SJSA1 (cell line): ENCODE measurements at regions not wholly inside any gene's neighbourhood (a gene's known extent, or its start where the extent isn't known, plus 50 kb on each side); places are given as distances from the start of the nearest gene placed in this dataset.

Experiments used
- DNase-seq, 2 experiments: peaks; one replicate each; pipeline ENCODE4 v3.0.0-alpha.2; 2015 to 2020; ENCODE audit warnings: low spot score in 2 of 2, low read depth in 1 of 2
- H3K27ac ChIP-seq: fragments of 250-450 bp; sonication (Bioruptor Pico); 2 replicates; pipeline ENCODE4 v1.5.1; 2020; ENCODE audit warnings: mild to moderate bottlenecking, moderate library complexity
- H3K27me3 ChIP-seq: fragments of 250-450 bp; sonication (Bioruptor Pico); replicated peaks from 2 replicates; pipeline ENCODE4 v1.5.1; 2020; ENCODE audit warnings: mild to moderate bottlenecking, moderate library complexity
- H3K36me3 ChIP-seq: fragments of 250-450 bp; sonication (Bioruptor Pico); 2 replicates; pipeline ENCODE4 v1.5.1; 2020; ENCODE audit warnings: mild to moderate bottlenecking
- H3K4me1 ChIP-seq: fragments of 250-450 bp; sonication (Bioruptor Pico); replicated peaks from 2 replicates; pipeline ENCODE4 v1.6.1; 2021; ENCODE audit warnings: mild to moderate bottlenecking
- H3K4me3 ChIP-seq: fragments of 250-450 bp; sonication (Bioruptor Pico); 2 replicates; pipeline ENCODE4 v1.5.1; 2020; ENCODE audit warnings: mild to moderate bottlenecking
- H3K9me3 ChIP-seq: fragments of 250-450 bp; sonication (Bioruptor Pico); replicated peaks from 2 replicates; pipeline ENCODE4 v1.5.1; 2020; ENCODE audit warnings: mild to moderate bottlenecking

GRCh38 chr3:137249311-137249940, 291.6 kb downstream of the IL20RB start:
- no peaks in the 10 kb centered on the region for H3K27me3 ChIP-seq
- no peak overlapping the region for H3K4me3 ChIP-seq
- no peaks in the 10 kb centered on the region for H3K36me3 ChIP-seq
- H3K9me3 ChIP-seq, result no peaks in the 10 kb centered on the region
- no peak overlapping the region for H3K27ac ChIP-seq
- no peak for DNase-seq
- H3K4me1 ChIP-seq, result no peaks in the 10 kb centered on the region

GRCh38 chr3:137259089-137259488, 301.3 kb downstream of the IL20RB start:
- no peaks in the 10 kb centered on the region for H3K27me3 ChIP-seq
- H3K4me3 ChIP-seq, result no peak overlapping the region
- no peak for DNase-seq
- no peak overlapping the region for H3K27ac ChIP-seq
- H3K9me3 ChIP-seq, result no peaks in the 10 kb centered on the region
- H3K4me1 ChIP-seq, result no peaks in the 10 kb centered on the region
- no peaks in the 10 kb centered on the region for H3K36me3 ChIP-seq

GRCh38 chr3:137259701-137260100, 301.9 kb downstream of the IL20RB start:
- Histone ChIP-seq H3K9me3 (no peaks in the 10 kb centered on the region), H3K4me3 (no peak overlapping the region), H3K4me1 (no peaks in the 10 kb centered on the region), H3K36me3 (no peaks in the 10 kb centered on the region), H3K27ac (no peak overlapping the region), H3K27me3 (no peaks in the 10 kb centered on the region)
- no peak for DNase-seq

GRCh38 chr3:137264071-137264820, 306.5 kb downstream of the IL20RB start:
- Histone ChIP-seq H3K9me3 (no peaks in the 10 kb centered on the region), H3K36me3 (no peaks in the 10 kb centered on the region), H3K4me1 (no peaks in the 10 kb centered on the region), H3K27ac (no peak overlapping the region), H3K4me3 (no peak overlapping the region), H3K27me3 (0 out of 2 replicates have a peak, but pooled peaks cover 2% of the 10 kb centered on the region)
- DNase-seq, result no peak

- Histone ChIP-seq H3K4me3 (no peak overlapping the region), H3K27ac (no peak overlapping the region), H3K27me3 (0 out of 2 replicates have a peak, but pooled peaks cover 2% of the 10 kb centered on the region), H3K9me3 (no peaks in the 10 kb centered on the region), H3K4me1 (no peaks in the 10 kb centered on the region), H3K36me3 (no peaks in the 10 kb centered on the region)
- DNase-seq, result no peak
Observed at GRCh38 chr3:137264843-137265330, 307.1 kb downstream of the IL20RB start.

GRCh38 chr3:137282871-137283270, 325.1 kb downstream of the IL20RB start:
- DNase-seq, result no peak
- Histone ChIP-seq H3K27me3 (0 out of 2 replicates have a peak, but pooled peaks cover 4% of the 10 kb centered on the region), H3K27ac (no peak overlapping the region), H3K4me3 (no peak overlapping the region), H3K9me3 (no peaks in the 10 kb centered on the region), H3K4me1 (no peaks in the 10 kb centered on the region), H3K36me3 (no peaks in the 10 kb centered on the region)

DNA sequence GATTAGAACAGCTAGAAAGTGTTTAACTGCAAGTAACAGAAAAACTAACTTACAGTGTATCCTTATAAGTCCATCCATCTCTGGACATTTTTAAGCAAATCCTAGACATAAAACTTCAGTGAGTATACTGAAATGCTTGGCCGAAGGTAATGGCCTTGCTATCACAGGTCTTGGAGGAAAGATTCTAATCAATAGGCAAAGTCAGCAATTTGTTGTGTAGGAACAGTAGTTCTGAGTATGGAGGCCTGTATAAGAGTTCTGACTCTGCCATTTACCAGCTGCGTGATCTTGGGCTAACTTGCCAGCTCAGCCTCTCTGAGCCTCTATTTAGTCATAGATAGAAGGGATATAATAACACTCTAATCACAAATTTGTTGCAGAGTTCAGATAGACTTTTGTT, 328.1 kb downstream of the IL20RB start:
- no peak for DNase-seq
- no peaks in the 10 kb centered on the region for H3K9me3 ChIP-seq
- H3K27ac ChIP-seq, result no peak overlapping the region
- no peak overlapping the region for H3K4me3 ChIP-seq
- H3K27me3 ChIP-seq, result 0 out of 2 replicates have a peak, but pooled peaks cover 4% of the 10 kb centered on the region
- no peaks in the 10 kb centered on the region for H3K4me1 ChIP-seq
- H3K36me3 ChIP-seq, result no peaks in the 10 kb centered on the region

GRCh38 chr3:137293086-137293485, 335.3 kb downstream of the IL20RB start:
- H3K36me3 ChIP-seq, result no peaks in the 10 kb centered on the region
- no peaks in the 10 kb centered on the region for H3K4me1 ChIP-seq
- no peaks in the 10 kb centered on the region for H3K27me3 ChIP-seq
- no peak overlapping the region for H3K27ac ChIP-seq
- no peaks in the 10 kb centered on the region for H3K9me3 ChIP-seq
- no peak for DNase-seq
- no peak overlapping the region for H3K4me3 ChIP-seq

DNA sequence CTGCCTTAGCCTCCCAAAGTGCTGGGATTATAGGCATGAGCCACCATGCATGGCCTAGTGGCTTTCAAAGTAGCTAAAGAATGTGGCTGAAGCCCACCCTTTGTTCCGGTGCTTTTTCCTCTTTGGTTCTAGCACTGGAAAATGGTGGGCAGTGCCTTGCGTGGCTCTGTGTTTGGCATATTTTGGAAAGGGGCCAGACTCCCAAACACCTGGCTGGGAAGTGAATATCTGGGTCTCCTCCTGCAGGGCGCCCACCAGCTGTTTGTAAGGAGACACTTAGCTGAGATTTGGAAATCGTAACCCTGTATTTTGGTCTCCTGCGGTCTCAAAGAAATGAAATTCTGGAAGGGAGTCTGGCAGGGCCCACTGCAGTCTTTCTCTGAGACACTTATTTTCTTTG, 336.4 kb downstream of the IL20RB start:
- H3K4me1 ChIP-seq, result no peaks in the 10 kb centered on the region
- no peaks in the 10 kb centered on the region for H3K9me3 ChIP-seq

DNA sequence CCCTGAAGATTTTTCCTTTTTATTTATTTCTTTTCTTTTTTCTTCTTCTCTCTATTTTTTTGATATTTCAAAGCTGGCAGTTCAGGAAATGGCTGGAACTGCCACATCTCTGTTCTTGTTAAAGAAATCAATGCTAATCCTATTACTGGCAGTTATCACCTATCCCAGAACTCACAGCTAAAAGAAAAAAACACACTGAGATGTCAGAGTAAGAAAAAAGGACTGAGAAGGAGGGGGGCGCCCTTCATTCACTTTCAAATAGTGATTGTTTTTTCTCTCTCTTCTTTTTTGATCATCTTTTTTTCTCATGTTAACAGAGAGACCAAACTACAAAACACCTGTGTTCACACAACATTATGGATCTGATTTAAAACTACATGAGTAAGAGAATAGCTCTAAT, 337.1 kb downstream of the IL20RB start:
- Histone ChIP-seq H3K27ac (no peak overlapping the region), H3K4me3 (no peak overlapping the region), H3K36me3 (no peaks in the 10 kb centered on the region), H3K9me3 (no peaks in the 10 kb centered on the region), H3K4me1 (no peaks in the 10 kb centered on the region), H3K27me3 (no peaks in the 10 kb centered on the region)
- DNase-seq, result no peak

More for the DNA sequence above, 336.4 kb downstream of the IL20RB start:
- Histone ChIP-seq H3K36me3 (no peaks in the 10 kb centered on the region), H3K27me3 (no peaks in the 10 kb centered on the region), H3K27ac (no peak overlapping the region), H3K4me3 (no peak overlapping the region)
- no peak for DNase-seq

DNA sequence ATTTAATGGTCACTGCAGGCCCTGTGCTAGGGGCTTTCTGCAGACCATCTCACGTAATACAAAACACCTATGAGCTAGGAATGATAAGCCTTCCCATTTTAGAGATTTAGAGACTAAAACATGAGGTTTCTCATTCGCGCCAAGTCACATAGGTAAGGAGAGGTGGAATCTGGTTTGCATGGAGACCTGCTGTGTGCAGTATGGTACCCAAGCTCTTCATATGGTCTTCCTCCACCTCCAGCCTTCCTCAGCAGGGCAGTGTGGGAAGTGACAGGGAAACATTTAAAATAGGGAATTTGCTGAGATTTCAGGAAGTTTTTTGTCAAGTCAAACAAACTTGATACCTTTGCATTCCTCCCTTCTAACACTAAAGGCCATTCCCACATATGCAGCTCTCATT, 337.6 kb downstream of the IL20RB start:
- no peaks in the 10 kb centered on the region for H3K4me1 ChIP-seq
- no peak overlapping the region for H3K4me3 ChIP-seq
- H3K27me3 ChIP-seq, result no peaks in the 10 kb centered on the region

DNA sequence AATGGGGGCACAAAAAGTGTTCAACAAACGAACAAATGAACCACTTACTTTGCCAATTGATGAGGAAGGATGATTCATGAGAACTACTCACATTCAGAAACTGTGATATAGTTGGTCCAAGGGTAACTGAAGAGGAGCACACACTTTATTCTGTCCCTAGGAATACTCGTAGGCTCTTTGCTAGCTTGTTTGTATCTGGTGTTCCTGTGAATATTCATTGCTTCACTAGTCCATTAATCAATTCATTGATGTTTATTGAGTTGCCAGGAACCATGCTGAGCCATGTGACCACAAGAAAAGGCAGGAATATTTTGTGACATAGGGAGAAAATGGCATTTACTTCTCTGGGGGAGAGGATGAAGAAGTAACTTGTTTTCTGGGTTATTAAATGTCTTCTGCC, 338.3 kb downstream of the IL20RB start:
- no peaks in the 10 kb centered on the region for H3K9me3 ChIP-seq
- H3K27ac ChIP-seq, result no peak overlapping the region
- H3K4me3 ChIP-seq, result no peak overlapping the region
- no peaks in the 10 kb centered on the region for H3K36me3 ChIP-seq
- no peaks in the 10 kb centered on the region for H3K4me1 ChIP-seq
- no peaks in the 10 kb centered on the region for H3K27me3 ChIP-seq
- no peak for DNase-seq

More for the DNA sequence above, 337.6 kb downstream of the IL20RB start:
- no peak overlapping the region for H3K27ac ChIP-seq
- no peak for DNase-seq
- H3K36me3 ChIP-seq, result no peaks in the 10 kb centered on the region
- no peaks in the 10 kb centered on the region for H3K9me3 ChIP-seq

DNA sequence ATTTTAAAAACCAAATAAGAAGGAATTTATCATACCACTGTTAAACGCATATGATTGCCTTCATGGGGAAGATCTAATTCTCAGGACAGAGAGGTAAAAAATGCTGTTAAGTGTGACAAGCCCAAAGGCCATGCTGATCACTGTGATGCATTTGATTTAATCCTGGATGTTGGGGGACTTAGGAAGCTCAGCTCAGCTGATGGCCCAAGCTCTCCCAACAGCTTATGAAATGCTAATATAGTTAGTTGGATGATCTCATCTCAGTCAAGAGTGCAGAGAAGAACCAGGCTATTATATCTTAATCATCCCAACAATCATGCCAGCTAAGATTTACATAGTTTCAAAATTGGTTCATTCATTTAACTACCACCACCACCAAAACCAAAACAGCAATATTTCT, 340.0 kb downstream of the IL20RB start:
- Histone ChIP-seq H3K27ac (no peak overlapping the region), H3K4me3 (no peak overlapping the region), H3K4me1 (no peaks in the 10 kb centered on the region), H3K27me3 (no peaks in the 10 kb centered on the region), H3K36me3 (no peaks in the 10 kb centered on the region), H3K9me3 (no peaks in the 10 kb centered on the region)
- no peak for DNase-seq

DNA sequence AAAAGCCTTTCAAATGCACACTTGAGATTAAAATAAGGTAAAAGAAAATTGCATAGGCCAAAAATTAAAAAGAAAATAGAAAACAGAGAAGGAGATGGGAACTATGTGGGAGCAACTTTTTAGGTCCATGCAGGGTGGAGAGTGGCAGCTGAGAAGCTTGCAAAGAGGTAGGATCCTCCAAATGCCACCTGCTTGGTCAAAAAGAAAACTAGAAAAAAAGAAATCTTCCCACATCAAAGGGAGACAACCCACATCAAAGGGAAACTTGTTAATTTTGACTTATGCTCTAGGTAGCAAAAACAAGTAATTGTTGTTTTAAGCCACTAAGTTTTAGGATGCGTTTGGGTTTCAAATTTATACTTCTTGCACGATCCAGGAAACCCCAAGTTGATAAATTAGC, 342.9 kb downstream of the IL20RB start:
- no peak for DNase-seq
- no peaks in the 10 kb centered on the region for H3K4me1 ChIP-seq
- H3K36me3 ChIP-seq, result no peaks in the 10 kb centered on the region
- H3K9me3 ChIP-seq, result no peaks in the 10 kb centered on the region
- no peak overlapping the region for H3K4me3 ChIP-seq
- H3K27me3 ChIP-seq, result no peaks in the 10 kb centered on the region
- H3K27ac ChIP-seq, result no peak overlapping the region
